NB4 (cell line): ENCODE measurements at regions not wholly inside any gene's neighbourhood (a gene's known extent, or its start where the extent isn't known, plus 50 kb on each side); places are given as distances from the start of the nearest gene placed in this dataset.

ENCODE experiments used
- CTCF ChIP-seq: IDR thresholded peaks from one replicate; pipeline ENCODE4 v1.5.1; 2012; ENCODE audit warnings: low read depth, low read length
- MYC ChIP-seq: IDR thresholded peaks from 2 replicates; pipeline ENCODE4 v1.6.1; 2011; ENCODE audit warnings: low read depth, low read length
- POLR2A ChIP-seq: IDR thresholded peaks from 2 replicates; pipeline ENCODE4 v1.6.1; 2011; ENCODE audit warnings: mild to moderate bottlenecking; ENCODE audit not compliant: insufficient read length; ENCODE audit errors: extremely low read depth

- TF ChIP-seq POLR2A (no peak), CTCF (no peak), MYC (no peak)
Measured at GRCh38 chr20:23152902-23153301, 66.8 kb upstream of the CD93 start.
